Muscle of arm (tissue), 1 donor: ENCODE measurements at regions not wholly inside any gene's neighbourhood (a gene's known extent, or its start where the extent isn't known, plus 50 kb on each side); places are given as distances from the start of the nearest gene placed in this dataset.

Experiments
- DNase-seq: peaks from one replicate; pipeline ENCODE4 v3.0.0-alpha.2; 2013

GRCh38 chr17:77429969-77430752 is 289.4 kb downstream of the SEC14L1 start:
- DNase-seq: peak; percentile 88

DNA sequence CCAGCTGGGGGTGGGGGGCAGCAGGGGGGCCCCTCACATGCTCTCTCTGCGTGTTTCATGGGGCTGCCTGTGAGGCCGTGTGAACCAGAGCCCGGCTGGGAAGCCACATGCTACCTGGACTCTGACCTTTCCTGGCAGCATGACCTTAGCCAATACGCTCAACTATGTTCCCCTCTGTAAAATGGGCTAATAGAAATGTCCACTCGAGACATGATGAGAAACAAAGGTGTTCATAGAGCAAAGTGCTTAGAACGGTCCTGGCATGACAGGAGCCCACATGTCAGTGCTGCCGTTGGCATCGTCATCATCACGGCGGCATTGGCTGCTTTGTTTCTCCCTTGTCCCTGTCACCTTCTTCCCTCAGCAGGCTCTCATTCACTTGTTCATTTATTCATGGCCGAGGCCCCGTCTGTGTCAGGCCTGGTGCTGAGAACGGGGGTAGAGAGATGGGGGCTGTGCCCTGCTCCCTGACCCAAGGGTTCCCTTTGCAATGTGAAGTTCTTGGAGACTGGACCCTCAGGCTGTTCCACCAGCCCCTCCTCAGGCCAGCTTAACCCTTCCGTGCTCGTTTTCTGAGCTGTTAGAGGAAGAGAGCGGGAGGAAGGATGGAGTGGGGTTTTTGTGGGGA is 291.4 kb downstream of the SEC14L1 start:
- no peak for DNase-seq

GRCh38 chr17:77432742-77433141 is 292.0 kb downstream of the SEC14L1 start:
- no peak for DNase-seq

GRCh38 chr17:77433385-77434135 is 292.8 kb downstream of the SEC14L1 start:
- DNase-seq: no peak

DNA sequence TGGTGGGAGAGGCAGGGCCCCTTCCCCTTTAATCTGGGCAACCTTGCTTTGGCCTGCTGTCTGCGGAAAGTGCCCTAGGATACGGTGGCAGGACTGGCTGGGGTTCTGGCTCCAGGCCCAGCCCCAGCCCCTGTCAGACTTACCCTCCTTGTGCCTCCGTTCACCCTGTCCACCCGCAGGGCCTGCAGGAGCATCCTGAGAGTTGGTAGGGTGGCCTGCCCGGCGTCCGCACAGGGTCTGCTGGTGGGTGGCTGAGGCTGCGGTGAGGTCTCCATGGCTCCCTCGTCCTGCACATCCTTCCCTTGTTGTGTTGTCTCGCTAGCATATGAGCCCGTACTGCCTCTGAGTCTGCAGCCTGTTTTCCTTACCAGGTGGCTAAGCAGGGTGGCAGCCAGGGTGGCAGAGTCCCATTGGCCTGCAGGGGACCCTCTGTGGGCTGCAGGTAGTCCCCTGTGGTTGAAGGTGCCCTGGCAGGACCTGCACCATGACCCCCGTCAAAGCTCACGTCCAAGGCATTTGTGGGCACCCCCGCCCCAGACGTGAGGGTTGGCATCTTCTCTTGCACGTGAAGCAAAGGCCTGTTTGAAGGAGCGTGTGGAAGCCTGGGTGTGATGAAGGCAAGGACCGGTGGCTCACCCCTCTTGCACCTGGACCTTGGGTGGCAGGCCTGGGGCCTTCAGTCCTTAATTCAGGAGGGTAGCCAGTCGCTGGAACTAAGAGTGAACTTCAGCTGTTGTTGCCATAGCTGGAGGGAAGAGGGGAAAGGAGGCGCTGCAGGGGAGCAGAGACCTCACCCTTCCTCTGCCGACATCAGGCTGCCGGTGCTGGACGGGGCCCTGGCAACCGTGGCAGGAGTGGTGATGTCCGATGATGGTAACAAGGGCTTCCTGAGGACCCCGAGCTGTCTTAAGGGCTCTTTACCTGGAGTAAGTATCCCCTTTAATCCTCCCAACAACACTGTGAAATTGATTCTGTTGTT is 293.7 kb downstream of the SEC14L1 start:
- DNase-seq: no peak

DNA sequence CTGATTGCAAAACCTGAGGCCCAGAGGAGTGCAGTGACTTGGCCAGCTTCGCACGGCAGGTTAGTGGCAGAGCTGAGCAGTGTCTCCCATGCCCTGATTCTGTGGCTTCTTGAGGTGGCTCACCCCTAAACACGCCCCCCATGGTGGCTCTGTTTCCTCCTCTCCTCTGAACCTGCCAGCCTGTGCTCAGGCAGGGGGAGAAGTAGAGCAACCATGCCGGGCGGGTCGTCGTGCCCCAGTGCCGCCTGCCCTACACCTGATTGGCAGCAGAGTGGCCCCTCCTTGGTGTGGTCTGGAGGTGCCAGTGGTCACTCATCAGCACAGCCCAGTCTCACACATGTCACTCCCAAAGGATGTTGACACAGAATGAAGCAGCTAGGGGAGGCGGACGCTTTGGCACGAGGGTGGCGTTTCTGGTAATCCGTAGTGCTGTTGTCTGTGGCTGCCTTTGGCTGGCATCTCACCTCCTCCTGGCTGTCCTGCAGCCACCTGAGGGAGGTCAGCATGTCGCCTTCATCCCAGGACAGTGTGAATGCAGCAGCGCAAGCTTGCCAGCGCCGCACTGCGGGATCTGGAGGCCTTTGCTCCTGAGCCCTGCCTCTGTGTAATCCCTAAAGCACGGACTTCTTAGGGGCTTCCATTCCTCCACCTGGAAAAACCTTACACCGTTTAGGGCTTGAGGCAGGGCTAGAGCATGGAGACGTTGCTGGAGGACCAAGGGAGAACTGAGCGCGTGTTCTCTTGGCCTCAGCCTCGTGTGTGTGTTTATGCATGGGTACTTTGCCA is 294.7 kb downstream of the SEC14L1 start:
- no peak for DNase-seq

- peak; percentile 79 for DNase-seq
Observed at GRCh38 chr17:77436058-77436442, 295.3 kb downstream of the SEC14L1 start.

GRCh38 chr17:77436481-77436880 is 295.7 kb downstream of the SEC14L1 start:
- DNase-seq: no peak

GRCh38 chr17:77437017-77437416 is 296.2 kb downstream of the SEC14L1 start:
- DNase-seq: peak; percentile 82

DNA sequence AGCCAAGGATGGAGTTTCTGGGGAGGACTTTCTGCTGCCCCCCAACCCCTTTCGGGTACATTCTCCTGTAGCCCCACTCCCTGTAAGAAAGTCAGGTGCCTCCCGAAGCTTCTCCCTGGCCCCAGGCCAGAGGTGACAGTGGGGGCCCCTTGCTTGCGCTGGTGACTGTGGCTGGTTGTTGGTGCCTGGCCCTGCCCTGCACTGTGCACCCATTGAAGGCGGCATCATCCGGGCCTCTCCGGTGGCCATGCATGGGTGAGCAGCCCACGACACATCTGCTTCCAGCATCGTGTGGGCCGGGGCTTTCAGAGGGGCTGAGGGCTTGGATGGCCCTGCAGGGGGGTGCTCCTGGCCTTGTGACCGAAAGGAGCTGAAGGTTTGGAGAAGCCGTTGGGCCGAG is 297.0 kb downstream of the SEC14L1 start:
- no peak for DNase-seq

DNA sequence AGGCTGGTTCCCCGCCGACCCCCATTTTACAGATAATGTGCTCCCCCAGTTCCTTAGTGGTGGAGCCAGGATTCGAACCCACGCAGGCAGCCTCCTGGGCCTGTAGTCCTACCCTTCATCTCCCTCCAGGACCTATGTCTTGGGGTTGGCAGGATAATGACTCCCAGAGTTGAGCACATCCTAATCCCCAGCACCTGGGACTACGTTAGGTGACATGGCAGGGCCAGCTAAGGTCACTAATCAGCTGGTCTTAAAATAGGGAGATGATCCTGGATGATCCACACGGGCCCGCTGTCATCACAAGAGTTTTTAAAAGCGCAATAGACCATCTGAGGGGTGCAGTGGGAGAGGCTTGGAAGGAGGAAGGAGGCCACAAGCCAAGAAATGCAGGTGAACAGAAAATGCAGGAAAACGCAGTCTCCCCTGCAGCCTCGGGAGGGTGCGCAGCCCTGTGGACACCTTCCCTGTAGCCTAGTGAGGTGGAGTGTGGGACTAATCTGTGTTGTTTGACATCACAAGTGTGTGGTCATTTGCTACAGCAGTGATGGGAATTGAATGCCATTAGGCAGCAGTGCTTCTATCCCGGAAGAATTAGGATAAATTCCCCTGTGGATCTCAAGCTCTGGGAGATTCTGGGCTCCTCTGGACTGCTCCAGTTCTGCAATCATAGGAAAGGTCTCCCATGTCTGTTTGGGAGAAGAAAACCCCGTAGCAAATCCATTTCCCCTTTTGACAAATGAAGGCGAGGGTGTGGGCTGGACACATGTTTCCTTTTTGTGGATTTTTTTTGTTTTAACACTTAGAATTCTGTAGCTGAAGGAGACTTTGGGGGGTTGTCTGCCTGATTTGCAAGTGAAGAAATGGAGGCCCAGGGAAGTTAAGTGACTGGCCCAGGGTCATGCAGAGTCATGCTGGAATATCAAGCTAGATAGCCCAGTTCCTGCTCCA is 297.7 kb downstream of the SEC14L1 start:
- no peak for DNase-seq

DNA sequence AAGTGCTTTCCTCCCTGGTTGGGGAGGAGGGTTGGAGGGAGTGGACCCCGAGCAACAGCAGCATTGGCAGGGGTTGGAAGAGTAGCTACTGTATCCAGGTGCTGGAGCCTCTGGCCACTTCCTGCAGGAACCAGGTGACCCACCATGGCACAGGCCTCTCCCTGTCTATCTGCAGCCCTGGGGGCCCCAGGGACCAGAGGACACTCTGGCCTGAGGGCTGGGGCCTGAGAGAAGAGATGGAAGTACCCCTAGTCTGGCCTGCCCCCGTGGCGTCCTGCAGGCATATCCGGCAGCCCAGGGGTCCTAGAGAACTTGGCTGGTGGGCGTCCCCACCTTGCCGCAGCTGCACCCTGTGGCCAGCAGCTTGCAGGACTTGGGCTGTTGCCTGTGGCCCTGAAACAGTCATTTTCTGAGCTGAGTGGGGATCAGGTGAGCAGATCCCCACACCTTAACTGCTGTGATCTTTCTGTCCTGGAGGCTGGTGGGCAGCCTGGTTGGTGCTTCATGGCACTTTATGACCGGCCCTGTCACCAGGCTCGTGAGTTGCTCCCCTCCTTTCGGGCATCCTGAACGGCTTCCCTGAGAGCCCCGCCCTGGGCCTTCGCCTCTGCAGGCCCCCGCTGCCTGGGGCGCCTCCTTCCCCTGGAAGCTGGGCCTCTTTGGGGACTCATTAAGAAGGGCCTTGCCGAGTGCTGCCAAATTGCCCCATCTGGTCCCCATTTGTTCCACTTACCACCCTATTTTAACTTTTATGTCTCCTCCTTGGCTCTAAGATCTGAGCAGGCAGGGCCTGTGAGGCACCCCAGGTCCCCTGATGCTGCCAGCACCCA is 298.6 kb downstream of the SEC14L1 start:
- no peak for DNase-seq

GRCh38 chr17:77440560-77440981 is 299.8 kb downstream of the SEC14L1 start:
- DNase-seq: no peak

DNA sequence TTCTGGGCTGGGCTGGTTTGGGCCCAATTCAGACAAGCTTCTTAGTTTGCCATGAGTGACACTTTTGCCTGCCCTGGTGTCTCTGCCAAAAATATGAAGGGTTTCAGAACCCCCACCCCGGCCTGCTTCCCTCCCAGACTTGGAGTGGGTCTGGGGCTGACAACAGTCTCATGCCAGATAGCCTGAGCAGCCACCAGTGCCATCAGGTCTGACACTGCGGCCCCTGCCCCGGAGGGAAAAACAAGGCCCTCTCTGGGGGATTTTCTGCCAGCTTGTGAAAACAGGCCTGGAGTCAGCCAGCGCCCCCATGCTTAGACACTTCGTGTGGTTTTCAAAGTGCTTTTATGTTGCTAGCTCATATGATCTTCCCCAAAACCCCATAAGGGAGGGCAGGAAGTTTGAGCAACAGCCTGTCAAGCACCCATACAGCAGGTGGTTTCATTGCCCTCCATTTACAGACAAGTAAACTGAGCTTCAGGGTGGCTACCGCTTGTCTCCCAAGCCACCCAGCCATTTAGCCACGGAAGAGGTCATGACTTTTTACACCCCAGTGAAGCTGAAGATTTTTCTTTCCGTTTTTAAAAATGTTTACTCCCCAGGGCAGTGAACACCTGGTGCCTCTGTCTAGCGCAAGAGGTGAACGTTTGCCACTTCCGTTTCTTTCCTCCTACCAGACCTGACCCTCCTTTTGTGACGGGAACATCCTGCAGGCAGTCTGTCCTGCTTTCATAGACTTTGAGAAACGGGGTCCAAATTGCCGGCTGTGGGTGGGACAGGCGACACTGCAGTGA is 300.6 kb downstream of the SEC14L1 start:
- no peak for DNase-seq

GRCh38 chr17:77441940-77442339 is 301.2 kb downstream of the SEC14L1 start:
- no peak for DNase-seq

GRCh38 chr17:77442976-77443747 is 302.4 kb downstream of the SEC14L1 start:
- DNase-seq: no peak

- no peak for DNase-seq
Observed at GRCh38 chr17:77443748-77444260, 303.0 kb downstream of the SEC14L1 start.
